D721Med (cell line): ENCODE measurements at regions not wholly inside any gene's neighbourhood (a gene's known extent, or its start where the extent isn't known, plus 50 kb on each side); places are given as distances from the start of the nearest gene placed in this dataset.

Source experiments
- DNase-seq: peaks from one replicate; pipeline ENCODE4 v3.0.0; 2011; ENCODE audit warnings: low spot score; ENCODE audit not compliant: insufficient read length
- FAIRE-seq: peaks from 2 replicates; lab custom pipeline; 2011; peaks lifted over from hg19 to GRCh38; lab: Jason Lieb, UNC
- TF ChIP-seq, protein P1 (sequence below): IDR thresholded peaks from 2 replicates; pipeline ENCODE4 v1.5.1; 2012; ENCODE audit warnings: mild to moderate bottlenecking, control low read depth; ENCODE audit not compliant: insufficient read depth; ENCODE audit errors: missing control alignments

DNA sequence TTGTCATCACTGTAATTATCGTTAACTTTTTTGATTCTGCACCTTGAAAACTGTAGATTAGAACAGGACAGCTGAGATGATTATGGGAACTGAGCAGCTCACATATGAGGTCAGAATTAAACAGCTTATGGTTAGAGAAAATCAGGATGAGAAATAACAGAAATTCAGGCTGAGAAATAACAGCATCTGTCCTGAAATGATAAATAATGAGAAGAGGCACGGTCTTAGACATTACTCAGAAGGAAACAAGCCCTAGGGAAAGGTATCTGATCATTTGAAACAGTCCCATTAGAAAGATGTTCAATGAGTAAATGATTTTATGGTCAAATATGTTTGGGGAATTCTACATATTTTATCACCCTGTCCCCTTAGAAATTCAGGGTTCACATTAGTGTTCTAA, 65.6 kb upstream of the PCGF5 start:
- DNase-seq, result no peak
- TF ChIP-seq, protein P1, sequence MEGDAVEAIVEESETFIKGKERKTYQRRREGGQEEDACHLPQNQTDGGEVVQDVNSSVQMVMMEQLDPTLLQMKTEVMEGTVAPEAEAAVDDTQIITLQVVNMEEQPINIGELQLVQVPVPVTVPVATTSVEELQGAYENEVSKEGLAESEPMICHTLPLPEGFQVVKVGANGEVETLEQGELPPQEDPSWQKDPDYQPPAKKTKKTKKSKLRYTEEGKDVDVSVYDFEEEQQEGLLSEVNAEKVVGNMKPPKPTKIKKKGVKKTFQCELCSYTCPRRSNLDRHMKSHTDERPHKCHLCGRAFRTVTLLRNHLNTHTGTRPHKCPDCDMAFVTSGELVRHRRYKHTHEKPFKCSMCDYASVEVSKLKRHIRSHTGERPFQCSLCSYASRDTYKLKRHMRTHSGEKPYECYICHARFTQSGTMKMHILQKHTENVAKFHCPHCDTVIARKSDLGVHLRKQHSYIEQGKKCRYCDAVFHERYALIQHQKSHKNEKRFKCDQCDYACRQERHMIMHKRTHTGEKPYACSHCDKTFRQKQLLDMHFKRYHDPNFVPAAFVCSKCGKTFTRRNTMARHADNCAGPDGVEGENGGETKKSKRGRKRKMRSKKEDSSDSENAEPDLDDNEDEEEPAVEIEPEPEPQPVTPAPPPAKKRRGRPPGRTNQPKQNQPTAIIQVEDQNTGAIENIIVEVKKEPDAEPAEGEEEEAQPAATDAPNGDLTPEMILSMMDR, result no peak
- FAIRE-seq, result no peak

DNA sequence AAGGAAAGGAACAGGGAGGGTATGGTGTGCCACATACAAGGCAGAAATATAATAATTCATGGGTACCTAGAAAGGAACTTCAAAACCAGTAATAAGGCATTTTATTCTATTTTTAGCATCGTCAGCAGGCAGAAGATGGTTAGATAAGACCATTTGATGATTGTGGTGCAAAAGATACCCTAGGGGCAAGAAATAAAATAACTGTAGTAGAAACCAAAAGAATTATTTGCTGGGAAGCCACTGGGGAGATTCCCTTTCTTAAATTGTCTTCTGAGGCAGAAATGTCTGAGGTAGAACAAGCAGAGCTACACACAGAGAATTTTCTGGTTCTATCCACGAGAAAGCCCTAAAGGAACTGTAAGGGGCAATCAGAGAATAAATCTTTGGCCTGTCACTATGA, 64.3 kb upstream of the PCGF5 start:
- FAIRE-seq (no peak), DNase-seq (no peak)
- TF ChIP-seq, protein P1, result no peak

DNA sequence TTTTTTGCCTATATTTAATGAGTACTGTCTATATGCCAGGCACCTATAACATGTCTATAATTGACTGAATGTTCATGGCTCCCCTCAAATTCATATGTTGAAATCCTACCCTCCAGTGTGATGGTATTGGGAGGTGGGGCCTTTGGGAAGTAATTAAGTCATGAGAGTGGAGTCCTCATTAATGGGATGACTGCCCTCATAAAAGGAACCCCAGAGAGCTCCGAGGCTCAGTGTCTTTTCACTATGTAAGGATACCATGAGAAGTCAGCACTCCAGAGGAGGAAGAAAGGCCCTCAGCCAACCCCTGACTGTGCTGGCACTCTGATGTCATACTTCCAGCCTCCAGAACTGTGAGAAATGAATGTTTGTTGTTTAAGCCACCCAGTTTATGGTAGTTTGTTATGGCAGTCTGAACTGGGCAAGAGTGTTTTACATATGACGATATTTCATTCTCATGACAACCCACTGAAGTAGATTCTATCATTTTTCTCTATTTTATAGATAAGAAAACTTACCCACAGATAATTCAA, 61.1 kb upstream of the PCGF5 start:
- TF ChIP-seq, protein P1, result no peak
- FAIRE-seq (no peak), DNase-seq (no peak)

DNA sequence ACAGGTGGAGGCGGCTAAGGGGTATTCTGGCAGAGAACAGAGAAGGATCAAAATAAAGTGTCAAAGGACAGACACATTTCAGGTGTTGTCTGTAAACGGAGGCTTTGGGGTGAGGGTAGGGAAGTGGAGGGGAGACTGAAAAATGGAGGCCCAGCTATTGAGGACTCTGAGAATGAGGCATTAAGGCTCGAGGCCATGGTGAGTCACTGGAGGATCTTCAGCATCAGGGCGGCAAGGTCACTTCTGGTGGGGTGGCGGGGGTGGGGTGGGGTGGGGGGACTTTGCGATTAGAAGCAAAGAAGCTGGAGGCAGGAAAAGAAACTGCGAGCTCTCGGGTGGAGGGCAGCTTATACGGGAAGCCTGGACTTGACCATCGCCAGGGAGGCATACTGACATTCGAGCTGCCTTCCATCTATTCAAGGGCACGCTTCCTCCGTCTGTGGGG, 58.4 kb upstream of the PCGF5 start:
- FAIRE-seq, result no peak
- TF ChIP-seq, protein P1, result no peak
- no peak for DNase-seq

DNA sequence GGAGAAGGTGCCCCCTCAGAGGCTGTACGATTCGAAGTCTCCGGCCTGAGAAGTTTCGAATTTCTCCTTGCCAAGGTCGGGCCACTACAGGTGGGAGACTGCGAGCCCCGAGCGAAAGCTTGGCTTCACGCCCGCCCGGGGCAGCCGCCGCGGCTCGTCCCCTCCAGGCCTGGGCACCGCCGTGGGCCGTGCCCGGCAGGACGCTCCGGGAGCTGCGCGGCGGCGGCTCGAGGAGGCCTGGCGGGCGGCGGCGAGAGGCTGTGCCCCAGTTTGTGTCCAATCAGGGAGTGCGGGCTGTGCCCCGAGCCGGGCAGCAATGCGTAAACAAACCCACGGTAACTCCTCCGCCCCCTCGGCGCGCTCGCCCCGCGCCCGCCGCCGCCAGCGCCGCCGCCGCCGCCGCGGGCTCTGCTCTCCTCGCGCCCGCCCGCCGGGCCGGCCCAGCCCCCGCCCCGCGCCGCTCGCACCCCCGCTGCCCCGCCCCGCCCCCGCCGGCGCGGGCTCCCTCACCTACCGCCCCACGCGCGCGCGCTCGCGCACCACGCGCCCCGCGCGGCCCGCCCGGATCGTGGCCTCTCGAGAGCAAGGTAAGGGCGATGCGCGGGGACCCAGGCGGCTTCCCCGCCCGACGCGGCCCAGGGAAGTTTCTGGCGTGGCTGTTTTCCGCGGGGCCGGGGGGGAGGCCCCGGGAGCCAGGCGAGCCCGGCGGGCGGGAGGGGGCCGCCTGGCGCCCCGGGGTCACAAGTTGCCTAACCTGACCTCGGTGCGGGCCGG, 57.8 kb upstream of the PCGF5 start:
- TF ChIP-seq, protein P1, result no peak
- DNase-seq, result no peak
- no peak for FAIRE-seq

DNA sequence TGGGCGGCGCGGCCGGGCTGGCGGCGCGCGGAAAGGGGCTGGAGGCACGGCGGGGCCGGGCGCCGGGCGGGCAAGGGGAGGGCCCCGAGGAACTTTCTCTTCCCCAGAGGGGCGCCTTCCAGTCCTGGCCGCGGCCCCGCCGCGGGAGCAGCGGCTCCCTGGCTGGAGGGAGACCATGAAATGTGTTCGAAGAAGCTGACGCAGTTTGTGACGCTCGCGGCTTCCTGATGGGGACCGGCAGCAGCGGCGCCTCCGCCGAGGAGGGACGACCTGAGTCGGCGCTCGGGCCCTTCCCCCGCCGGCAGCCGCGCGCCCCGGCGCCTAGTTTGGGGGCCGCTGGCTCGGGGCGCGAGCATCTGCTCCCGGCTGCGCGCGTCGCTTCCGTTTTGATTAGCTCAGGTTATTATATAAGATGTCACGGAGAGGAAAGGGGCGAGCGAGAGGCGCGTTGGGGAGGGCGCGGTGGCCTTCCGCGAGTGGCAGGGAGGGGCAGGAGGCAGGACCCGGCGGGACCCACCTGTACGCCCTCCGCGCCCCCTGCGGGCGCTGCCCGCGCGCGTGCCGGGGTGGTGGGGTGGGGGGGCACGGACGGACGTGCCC, 57.1 kb upstream of the PCGF5 start:
- TF ChIP-seq, protein P1, result no peak
- no peak for FAIRE-seq
- no peak for DNase-seq

DNA sequence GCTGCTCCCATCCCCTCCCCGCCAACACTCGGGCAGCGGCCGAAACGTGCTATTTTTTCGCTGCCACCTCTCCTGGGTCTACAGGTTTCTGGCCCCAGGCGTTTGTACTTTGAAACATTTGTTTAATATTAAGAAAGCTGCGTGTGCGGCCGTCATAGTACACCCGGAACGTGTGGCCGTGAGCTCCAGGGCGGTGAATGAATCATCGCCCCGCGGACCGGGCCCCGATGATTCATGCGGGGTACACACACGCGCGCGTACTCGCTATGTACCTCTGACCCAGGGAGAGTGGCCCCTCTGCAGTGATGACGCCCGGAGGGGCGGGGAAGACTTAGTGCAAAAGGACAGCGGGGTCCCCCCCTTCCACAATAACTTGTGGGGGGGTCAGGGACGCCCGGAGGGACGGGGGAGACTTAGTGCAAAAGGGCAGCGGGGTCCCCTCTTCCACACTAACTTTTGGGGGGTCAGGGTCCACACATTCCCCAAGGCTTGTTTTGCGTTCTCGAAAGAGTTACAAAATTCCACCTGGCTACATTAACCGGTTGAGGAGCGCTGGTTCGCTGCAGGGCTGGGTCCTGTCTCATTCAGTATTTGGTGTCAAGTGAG, 56.5 kb upstream of the PCGF5 start:
- FAIRE-seq, result no peak
- TF ChIP-seq, protein P1, result no peak
- no peak for DNase-seq
